Ecto neural progenitor cell (in vitro differentiated cells): ENCODE measurements at regions not wholly inside any gene's neighbourhood (a gene's known extent, or its start where the extent isn't known, plus 50 kb on each side); places are given as distances from the start of the nearest gene placed in this dataset.

Experiments used
- DNase-seq: peaks from one replicate; pipeline ENCODE4 v3.0.0-alpha.2; 2018; ENCODE audit warnings: low spot score

DNA sequence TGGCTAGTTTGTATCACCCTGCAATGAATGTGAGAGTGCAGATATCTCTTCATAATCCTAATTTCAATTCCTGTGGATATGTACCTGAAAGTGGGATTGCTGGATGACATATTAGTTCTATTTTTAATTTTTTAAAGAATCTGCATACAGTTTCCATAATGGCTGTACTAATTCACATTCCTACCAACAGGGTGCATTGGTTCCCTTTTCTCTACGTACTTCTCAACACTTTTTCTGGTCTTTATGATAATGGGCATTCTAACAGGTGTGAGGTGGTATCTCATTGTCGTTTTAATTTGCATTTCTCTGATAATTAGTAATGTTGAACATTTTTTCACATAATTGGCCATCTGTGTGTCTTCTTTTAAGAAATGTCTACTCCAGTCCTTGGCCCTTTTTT is 927.5 kb downstream of the DTWD2 start:
- no peak for DNase-seq

GRCh38 chr5:118052503-118052902 is 935.8 kb downstream of the DTWD2 start:
- DNase-seq, result no peak

GRCh38 chr5:118044169-118044568 is 944.2 kb downstream of the DTWD2 start:
- no peak for DNase-seq

- DNase-seq, result no peak
Observed at GRCh38 chr5:118043531-118043930, 944.8 kb downstream of the DTWD2 start.

DNA sequence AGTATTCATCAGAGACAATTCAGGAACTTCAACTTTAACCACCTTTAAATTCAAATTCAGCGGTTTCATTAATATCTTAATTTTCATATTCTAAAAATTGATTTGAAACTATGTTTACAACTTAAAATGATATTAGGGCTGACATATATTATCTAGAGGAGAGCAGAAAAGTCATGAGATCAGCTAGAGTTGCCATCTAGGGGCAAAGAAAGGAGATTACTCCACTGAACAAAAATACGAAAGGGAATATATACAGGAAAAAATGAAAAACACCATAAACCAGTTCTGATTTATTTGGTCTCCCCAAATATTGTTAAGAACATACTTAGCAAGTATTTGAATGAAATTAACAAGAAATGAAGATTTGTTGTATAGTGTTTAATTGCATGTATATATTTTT is 946.3 kb downstream of the DTWD2 start:
- DNase-seq, result no peak

DNA sequence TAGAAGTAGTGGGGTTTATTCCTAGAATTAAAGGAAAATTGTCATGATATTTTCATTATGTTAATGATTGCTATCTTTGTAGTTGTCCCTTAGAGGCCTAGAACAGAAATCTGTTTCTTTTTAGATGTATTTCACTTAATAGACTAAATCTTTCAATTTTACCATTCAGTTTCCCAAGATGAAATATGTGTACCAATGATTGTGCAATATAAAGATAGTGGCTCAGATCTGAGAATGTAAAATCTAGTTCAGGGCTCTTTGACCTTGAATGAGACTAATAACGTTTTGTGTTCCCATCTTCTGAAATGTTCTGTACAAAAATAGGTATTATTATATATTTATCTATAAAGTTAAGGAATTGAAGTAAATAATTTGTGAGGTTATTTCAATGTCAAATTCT is 947.9 kb downstream of the DTWD2 start:
- DNase-seq, result no peak

DNA sequence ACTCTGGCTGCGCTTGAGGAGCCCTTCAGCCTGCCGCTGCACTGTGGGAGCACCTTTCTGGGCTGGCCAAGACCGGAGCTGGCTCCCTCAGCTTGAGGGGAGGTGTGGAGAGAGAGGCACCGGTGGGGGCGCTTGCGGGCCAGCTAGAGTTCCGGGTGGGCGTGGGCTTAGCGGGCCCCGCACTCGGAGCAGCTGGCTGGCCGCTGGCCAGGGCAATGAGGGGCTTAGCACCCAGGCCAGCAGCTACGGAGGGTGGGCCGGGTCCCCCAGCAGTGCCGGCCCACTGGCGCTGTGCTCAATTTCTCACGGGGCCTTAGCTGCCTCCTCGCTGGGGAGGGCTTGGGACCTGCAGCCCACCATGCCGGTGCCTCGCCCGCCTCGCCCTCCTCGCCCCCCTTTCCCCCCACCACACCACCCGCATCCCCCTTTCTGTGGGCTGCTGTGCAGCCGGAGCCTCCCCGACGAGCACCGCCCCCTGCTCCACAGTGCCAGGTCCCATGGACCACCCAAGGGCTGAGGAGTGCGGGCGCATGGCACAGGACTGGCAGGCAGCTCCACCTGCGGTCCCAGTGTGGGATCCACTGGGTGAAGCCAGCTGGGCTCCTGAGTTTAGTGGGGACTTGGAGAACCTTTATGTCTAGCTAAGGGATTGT is 954.5 kb downstream of the DTWD2 start:
- DNase-seq, result no peak

DNA sequence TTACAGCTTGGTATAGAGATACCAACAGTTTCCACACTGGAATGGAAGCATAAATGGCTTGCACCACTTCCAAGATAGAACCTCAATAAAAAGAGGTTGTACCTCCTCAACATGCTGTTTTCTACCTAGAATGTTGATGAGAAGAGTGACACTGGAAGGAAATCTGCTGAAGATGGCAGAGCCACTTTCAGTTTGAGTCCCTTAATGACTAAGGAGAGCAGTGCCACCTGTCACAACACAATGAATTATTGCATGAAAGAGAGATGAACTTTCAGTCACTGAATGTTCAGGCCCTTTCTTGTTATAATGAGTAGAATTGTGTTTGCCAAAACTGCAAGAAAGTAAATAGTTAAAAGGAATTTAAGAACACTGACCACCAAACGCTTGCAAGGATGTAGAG is 958.5 kb downstream of the DTWD2 start:
- no peak for DNase-seq

- no peak for DNase-seq
Observed at GRCh38 chr5:118022062-118022461, 966.3 kb downstream of the DTWD2 start.

DNA sequence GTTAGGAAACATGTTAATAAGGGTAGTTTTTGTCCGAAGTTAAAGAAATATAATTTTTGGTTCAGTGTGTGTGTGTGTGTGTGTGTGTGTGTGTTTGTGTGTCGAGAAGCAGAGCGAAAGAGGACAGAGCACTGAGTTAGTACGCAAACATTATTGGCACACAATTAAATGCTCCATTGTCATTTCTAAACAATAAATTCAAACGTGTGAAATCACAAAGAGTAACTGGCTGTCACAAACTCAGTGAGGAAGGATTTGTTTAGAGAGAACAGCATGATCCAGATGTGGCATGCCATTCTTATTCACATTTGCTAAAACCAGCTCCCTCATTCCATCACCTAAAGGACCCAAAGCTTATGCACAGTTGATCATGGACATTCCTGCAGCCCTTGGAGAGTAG is 970.8 kb downstream of the DTWD2 start:
- no peak for DNase-seq

- DNase-seq, result no peak
Observed at GRCh38 chr5:118016396-118016795, 972.0 kb downstream of the DTWD2 start.

GRCh38 chr5:118015511-118015910 is 972.8 kb downstream of the DTWD2 start:
- DNase-seq, result no peak

DNA sequence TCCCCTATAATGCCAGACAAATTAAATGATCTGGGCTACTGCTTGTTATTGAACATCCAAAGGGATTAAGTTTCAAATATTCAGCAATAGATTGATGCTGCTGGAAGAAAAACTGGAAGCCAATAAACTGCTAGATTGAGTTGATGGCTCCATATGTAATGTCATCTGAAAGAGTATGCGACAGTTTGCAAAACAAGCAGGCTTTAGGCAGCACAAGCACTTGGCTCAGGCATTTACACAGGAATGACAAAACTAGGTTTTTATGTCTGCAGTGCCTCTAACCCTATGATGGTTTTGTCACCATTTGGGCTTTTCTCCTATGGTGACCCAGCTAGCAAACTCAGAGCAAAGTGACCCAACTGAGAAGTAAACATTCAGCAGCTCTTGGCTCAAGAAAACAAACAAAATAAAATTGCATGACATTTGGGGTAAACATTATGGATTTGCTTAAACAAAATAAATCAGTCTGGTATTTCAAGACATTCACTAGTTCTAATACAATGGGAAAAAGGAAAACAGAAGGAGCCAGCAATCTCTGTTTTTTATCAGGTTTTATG is 978.5 kb downstream of the DTWD2 start:
- DNase-seq, result no peak

GRCh38 chr5:118008779-118009178 is 979.6 kb downstream of the DTWD2 start:
- no peak for DNase-seq

GRCh38 chr5:118007262-118007661 is 981.1 kb downstream of the DTWD2 start:
- DNase-seq, result no peak

DNA sequence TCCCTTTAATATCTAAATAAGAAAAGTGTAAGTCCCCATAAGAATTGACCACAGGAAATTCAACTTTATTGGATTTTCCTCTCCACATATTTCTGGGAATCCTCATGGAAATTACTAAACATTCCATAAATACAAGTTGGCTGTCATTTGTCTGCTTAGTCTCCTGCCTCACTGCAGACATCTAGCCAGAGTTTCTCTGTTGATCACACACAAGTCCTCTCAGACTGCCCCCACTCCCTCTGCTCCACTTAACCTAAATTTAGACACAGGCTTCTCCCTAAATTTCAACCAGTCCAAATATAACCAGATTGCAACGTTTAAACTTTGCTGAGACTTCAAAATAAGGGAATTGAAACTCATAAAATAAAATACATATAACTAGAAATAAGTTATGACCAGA is 982.1 kb downstream of the DTWD2 start:
- no peak for DNase-seq

DNA sequence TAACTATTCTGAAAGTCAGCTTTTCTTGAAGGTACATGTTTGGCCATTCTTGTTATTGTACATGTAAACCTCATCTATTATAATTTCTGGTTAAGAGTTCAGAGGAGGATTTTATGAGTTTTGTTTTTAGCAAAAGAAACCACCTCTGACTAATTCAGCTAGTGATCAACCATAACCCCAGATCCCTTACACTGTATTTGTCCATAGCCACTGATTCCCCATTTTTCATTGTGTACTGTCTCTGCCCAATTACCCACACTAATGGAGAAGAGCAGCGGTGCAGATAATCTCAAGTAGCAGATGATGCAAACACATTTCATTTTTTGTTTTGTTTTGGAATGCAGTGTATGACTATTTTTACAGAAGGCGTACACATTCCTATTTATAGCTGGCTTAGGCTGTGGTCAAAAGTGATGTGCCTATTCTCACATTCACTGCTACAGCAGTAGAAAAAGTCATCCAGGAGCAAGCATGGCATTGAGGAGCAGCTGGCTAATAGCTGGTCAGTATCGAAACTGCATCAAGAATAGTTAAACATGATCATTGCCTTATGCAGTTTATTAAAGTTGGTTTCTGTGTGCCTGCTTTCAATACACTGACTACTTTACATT is 988.3 kb downstream of the DTWD2 start:
- no peak for DNase-seq

DNA sequence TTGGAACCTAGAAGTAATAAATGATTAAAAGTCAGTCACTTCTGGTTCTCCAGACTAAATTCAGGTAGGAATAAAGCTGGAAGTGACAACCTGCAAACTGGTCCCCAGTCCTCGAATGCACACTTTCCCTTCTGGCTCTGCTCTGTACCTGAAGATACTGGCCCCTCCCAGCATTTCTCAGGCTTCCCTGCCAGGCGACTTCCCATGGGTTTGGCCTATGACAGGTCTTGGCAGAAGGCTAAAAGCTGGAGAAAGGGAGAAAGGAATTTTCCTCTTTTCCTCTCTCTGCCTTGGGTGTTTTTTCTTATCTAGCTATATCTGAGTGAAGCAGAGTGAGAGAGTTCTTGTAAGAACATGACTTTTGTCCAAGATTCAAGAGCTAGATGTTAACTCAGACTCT is 1005.7 kb downstream of the DTWD2 start:
- no peak for DNase-seq

GRCh38 chr5:117973785-117974184 is 1014.6 kb downstream of the DTWD2 start:
- DNase-seq, result no peak

DNA sequence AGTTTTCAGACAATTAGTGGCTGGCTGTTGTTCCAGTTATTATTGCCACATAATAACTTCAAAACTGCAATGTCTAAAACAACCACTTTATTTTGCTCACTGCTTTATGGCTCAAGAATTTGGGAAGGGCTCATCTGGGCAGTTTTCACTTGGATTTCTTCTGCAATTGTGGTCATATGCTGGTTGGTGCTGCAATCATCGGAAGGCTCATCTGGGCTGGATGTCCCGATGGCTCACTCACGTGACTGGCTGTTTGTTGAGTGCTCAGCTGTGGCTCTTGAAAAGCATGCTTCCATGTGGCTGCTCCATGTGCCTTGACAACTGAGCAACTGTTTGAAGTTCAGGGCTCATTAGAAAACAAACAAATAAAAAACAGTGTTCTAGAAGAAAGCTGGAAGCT is 1032.5 kb downstream of the DTWD2 start:
- no peak for DNase-seq

DNA sequence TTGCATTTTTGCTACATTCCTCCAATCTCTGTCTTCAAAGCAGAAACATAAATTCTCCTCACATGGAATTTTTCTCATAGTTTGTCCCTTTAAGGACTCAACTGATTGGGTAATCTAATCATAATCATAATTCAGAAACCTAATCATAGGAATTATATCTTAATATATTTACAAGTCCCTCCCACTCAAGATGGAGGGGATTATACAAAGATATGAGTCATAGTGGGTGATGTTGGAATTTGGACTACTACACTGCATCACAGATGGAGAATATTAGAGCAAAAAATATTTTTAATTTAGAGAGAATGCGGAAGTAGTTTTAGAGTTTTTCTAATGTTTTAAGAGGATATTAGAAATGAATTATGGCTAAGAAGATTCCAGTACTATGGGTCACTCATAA is 1034.0 kb downstream of the DTWD2 start:
- no peak for DNase-seq

- DNase-seq, result no peak
Observed at GRCh38 chr5:117953272-117953671, 1035.1 kb downstream of the DTWD2 start.

DNA sequence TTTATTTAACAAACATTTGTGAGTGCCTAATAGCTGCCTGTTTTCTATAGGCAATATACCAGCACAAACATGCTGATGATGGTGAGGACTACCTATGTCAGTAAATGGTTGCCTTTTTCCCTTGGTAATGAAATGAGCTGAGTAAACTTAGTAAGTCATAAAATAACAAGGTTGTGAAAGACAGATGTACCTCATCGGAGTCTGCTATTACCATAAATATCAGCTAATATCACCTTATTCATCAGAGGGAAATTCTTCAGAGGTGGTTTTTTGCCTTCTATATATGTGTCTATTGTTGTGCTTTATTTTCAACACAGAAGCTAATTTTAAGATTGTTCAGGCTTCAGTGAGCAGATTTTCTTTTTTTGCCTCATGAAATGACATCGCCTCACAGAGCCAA is 1040.5 kb downstream of the DTWD2 start:
- DNase-seq, result no peak

DNA sequence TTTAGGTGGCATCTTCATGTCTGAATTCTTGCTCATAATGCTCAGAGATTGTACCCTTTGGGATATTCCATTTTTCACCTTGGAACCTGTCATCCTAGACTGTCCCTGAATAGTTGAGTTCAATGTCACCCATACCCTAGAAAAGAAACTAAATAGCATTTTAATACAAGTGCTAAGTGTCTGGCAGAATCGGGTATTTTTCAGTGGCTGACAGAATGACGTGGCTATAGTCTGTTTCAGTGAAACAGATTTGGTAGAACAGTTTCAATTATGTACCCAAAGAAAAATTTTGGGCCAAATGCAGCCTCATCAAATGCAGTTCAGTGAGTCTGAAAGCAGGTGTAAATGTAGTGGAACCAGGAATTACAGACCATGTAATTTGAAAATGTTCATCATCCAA is 1041.2 kb downstream of the DTWD2 start:
- no peak for DNase-seq
